HUDEP-2 (cell line): ENCODE measurements at regions not wholly inside any gene's neighbourhood (a gene's known extent, or its start where the extent isn't known, plus 50 kb on each side); places are given as distances from the start of the nearest gene placed in this dataset.

ENCODE experiments used
- DNase-seq, 76 experiments: peaks; one replicate each; lab custom pipeline; 2025; ENCODE audit not compliant: unreplicated experiment in 76 of 76; lab: John Stamatoyannopoulos, UW

- DNase-seq: peak in 10 of 76 experiments; percentile 2 to 21 (median 8)
These were observed 144.9 kb downstream of the ELAPOR2 start for GRCh38 chr7:86914551-86914950.
